IPS DF 6.9 (cell line): ENCODE measurements at regions not wholly inside any gene's neighbourhood (a gene's known extent, or its start where the extent isn't known, plus 50 kb on each side); places are given as distances from the start of the nearest gene placed in this dataset.

ENCODE experiments used
- DNase-seq: peaks from one replicate; pipeline ENCODE4 v3.0.0-alpha.2; 2013; ENCODE audit warnings: low read depth, low spot score
- H3K27ac ChIP-seq: one replicate; pipeline ENCODE4 v1.5.1; 2013; ENCODE audit warnings: low read length, control low read depth
- H3K27me3 ChIP-seq: 2 replicates; pipeline ENCODE4 v1.6.1; 2013; ENCODE audit warnings: mild to moderate bottlenecking, low read length; ENCODE audit not compliant: control insufficient read depth, insufficient read depth
- H3K36me3 ChIP-seq: 2 replicates; pipeline ENCODE4 v1.6.1; 2013; ENCODE audit warnings: low read length; ENCODE audit not compliant: control insufficient read depth, insufficient read depth
- H3K4me1 ChIP-seq: 2 replicates; pipeline ENCODE4 v1.6.1; 2013; ENCODE audit warnings: low read length; ENCODE audit not compliant: control insufficient read depth, insufficient read depth
- H3K4me3 ChIP-seq: 2 replicates; pipeline ENCODE4 v1.5.1; 2013; ENCODE audit warnings: mild to moderate bottlenecking, low read length
- H3K9me3 ChIP-seq: 2 replicates; pipeline ENCODE4 v1.6.1; 2013; ENCODE audit warnings: low read length, inconsistent platforms; ENCODE audit not compliant: control insufficient read depth, insufficient read depth
- WGBS: extraction: QIAGEN DNeasy Blood & Tissue Kit; methylation state at CpG from one replicate; pipeline ENCODE4 v1.1.7; 2013; ENCODE audit warnings: mixed read lengths, missing lambda C conversion rate; ENCODE audit not compliant: insufficient read length, insufficient coverage; 5-methylcytosine and 5-hydroxymethylcytosine counted together

GRCh38 chr6:105804424-105804823 lies 281.7 kb upstream of the PRDM1 start:
- no peaks in the 10 kb centered on the region for H3K36me3 ChIP-seq
- no peak for DNase-seq
- no peaks in the 10 kb centered on the region for H3K4me1 ChIP-seq
- no peaks in the 10 kb centered on the region for H3K9me3 ChIP-seq
- no CpG with 5 or more reads among the region's 3 CpGs for WGBS
- H3K27ac ChIP-seq = no peak overlapping the region
- H3K27me3 ChIP-seq = no peaks in the 10 kb centered on the region
- no peak overlapping the region for H3K4me3 ChIP-seq

GRCh38 chr6:105804000-105804399 lies 282.1 kb upstream of the PRDM1 start:
- WGBS = no CpG with 5 or more reads among the region's 1 CpG
- DNase-seq = no peak
- Histone ChIP-seq H3K4me1 (no peaks in the 10 kb centered on the region), H3K27me3 (no peaks in the 10 kb centered on the region), H3K27ac (no peak overlapping the region), H3K4me3 (no peak overlapping the region), H3K36me3 (no peaks in the 10 kb centered on the region), H3K9me3 (no peaks in the 10 kb centered on the region)

GRCh38 chr6:105803442-105803841 lies 282.7 kb upstream of the PRDM1 start:
- H3K9me3 ChIP-seq = no peaks in the 10 kb centered on the region
- no peak for DNase-seq
- H3K36me3 ChIP-seq = no peaks in the 10 kb centered on the region
- no peak overlapping the region for H3K27ac ChIP-seq
- no peaks in the 10 kb centered on the region for H3K27me3 ChIP-seq
- WGBS = no CpG with 5 or more reads among the region's 2 CpGs
- H3K4me3 ChIP-seq = no peak overlapping the region
- H3K4me1 ChIP-seq = no peaks in the 10 kb centered on the region

- H3K27ac ChIP-seq = no peak overlapping the region
- WGBS = no CpG with 5 or more reads among the region's 3 CpGs
- no peak for DNase-seq
These were observed 283.4 kb upstream of the PRDM1 start for GRCh38 chr6:105802703-105803102.

GRCh38 chr6:105800871-105801270 lies 285.3 kb upstream of the PRDM1 start:
- H3K27ac ChIP-seq = no peak overlapping the region
- H3K4me3 ChIP-seq = no peak overlapping the region
- no CpG with 5 or more reads among the region's 2 CpGs for WGBS
- H3K4me1 ChIP-seq = no peaks in the 10 kb centered on the region
- H3K36me3 ChIP-seq = no peaks in the 10 kb centered on the region
- no peaks in the 10 kb centered on the region for H3K27me3 ChIP-seq
- no peaks in the 10 kb centered on the region for H3K9me3 ChIP-seq
- DNase-seq = no peak

More at GRCh38 chr6:105802703-105803102, 283.4 kb upstream of the PRDM1 start:
- no peaks in the 10 kb centered on the region for H3K9me3 ChIP-seq
- H3K4me1 ChIP-seq = no peaks in the 10 kb centered on the region
- no peaks in the 10 kb centered on the region for H3K27me3 ChIP-seq
- no peak overlapping the region for H3K4me3 ChIP-seq
- H3K36me3 ChIP-seq = no peaks in the 10 kb centered on the region

GRCh38 chr6:105800398-105800797 lies 285.7 kb upstream of the PRDM1 start:
- H3K27me3 ChIP-seq = no peaks in the 10 kb centered on the region
- H3K27ac ChIP-seq = no peak overlapping the region
- no CpG with 5 or more reads among the region's 2 CpGs for WGBS
- no peaks in the 10 kb centered on the region for H3K9me3 ChIP-seq
- no peaks in the 10 kb centered on the region for H3K4me1 ChIP-seq
- no peak for DNase-seq
- no peaks in the 10 kb centered on the region for H3K36me3 ChIP-seq
- H3K4me3 ChIP-seq = no peak overlapping the region

GRCh38 chr6:105799056-105799455 lies 287.1 kb upstream of the PRDM1 start:
- no CpG with 5 or more reads among the region's 2 CpGs for WGBS
- H3K27ac ChIP-seq = no peak overlapping the region
- no peak for DNase-seq
- no peaks in the 10 kb centered on the region for H3K36me3 ChIP-seq
- H3K4me1 ChIP-seq = no peaks in the 10 kb centered on the region
- H3K9me3 ChIP-seq = no peaks in the 10 kb centered on the region
- H3K27me3 ChIP-seq = no peaks in the 10 kb centered on the region
- H3K4me3 ChIP-seq = no peak overlapping the region

- no CpG with 5 or more reads among the region's 4 CpGs for WGBS
- Histone ChIP-seq H3K27me3 (no peaks in the 10 kb centered on the region), H3K4me1 (no peaks in the 10 kb centered on the region), H3K27ac (no peak overlapping the region), H3K9me3 (no peaks in the 10 kb centered on the region), H3K4me3 (no peak overlapping the region), H3K36me3 (no peaks in the 10 kb centered on the region)
- no peak for DNase-seq
These were observed 288.1 kb upstream of the PRDM1 start for GRCh38 chr6:105797983-105798453.

GRCh38 chr6:105797286-105797979 lies 288.7 kb upstream of the PRDM1 start:
- Histone ChIP-seq H3K4me3 (no peak overlapping the region), H3K27ac (no peak overlapping the region), H3K36me3 (no peaks in the 10 kb centered on the region), H3K9me3 (no peaks in the 10 kb centered on the region), H3K27me3 (no peaks in the 10 kb centered on the region), H3K4me1 (no peaks in the 10 kb centered on the region)
- no peak for DNase-seq
- WGBS = no CpG with 5 or more reads among the region's 4 CpGs

- H3K4me1 ChIP-seq = no peaks in the 10 kb centered on the region
- DNase-seq = no peak
- H3K27ac ChIP-seq = no peak overlapping the region
- H3K4me3 ChIP-seq = no peak overlapping the region
- H3K9me3 ChIP-seq = no peaks in the 10 kb centered on the region
- H3K27me3 ChIP-seq = no peaks in the 10 kb centered on the region
- no CpG with 5 or more reads among the region's 9 CpGs for WGBS
- no peaks in the 10 kb centered on the region for H3K36me3 ChIP-seq
These were observed 290.1 kb upstream of the PRDM1 start for GRCh38 chr6:105795913-105796517.

- no peak for DNase-seq
- no peak overlapping the region for H3K27ac ChIP-seq
These were observed 290.8 kb upstream of the PRDM1 start for GRCh38 chr6:105795366-105795765.

More at GRCh38 chr6:105795366-105795765, 290.8 kb upstream of the PRDM1 start:
- H3K4me3 ChIP-seq = no peak overlapping the region
- H3K9me3 ChIP-seq = no peaks in the 10 kb centered on the region
- no peaks in the 10 kb centered on the region for H3K4me1 ChIP-seq
- no peaks in the 10 kb centered on the region for H3K27me3 ChIP-seq
- no peaks in the 10 kb centered on the region for H3K36me3 ChIP-seq
